Ovary (tissue), 3 donors: ENCODE measurements at regions not wholly inside any gene's neighbourhood (a gene's known extent, or its start where the extent isn't known, plus 50 kb on each side); places are given as distances from the start of the nearest gene placed in this dataset.

Experiments used
- EP300 ChIP-seq: sonication (generic); formaldehyde crosslinking; IDR thresholded peaks from one replicate; pipeline ENCODE4 v1.6.1; 2017; ENCODE audit warnings: antibody characterized with exemption
- POLR2A ChIP-seq: fragments of 450-650 bp; IDR thresholded peaks from one replicate; pipeline ENCODE4 v1.6.1; 2017; ENCODE audit warnings: antibody characterized with exemption, mild to moderate bottlenecking, moderate library complexity
- TF ChIP-seq, protein P1 (sequence below), 3 donors: fragments of 450-650 bp in 2 of 3; fragments of 200-600 bp in 1 of 3; IDR thresholded peaks; one replicate each; pipeline versions ENCODE4 v1.5.1 to v1.8.0; 2016 to 2022; ENCODE audit warnings: antibody characterized with exemption in 3 of 3, mild to moderate bottlenecking in 1 of 3
- donor health status: DM: no; HTN: no; CAD: no.

GRCh38 chr18:6650127-6650507 is 79.4 kb upstream of the ARHGAP28 start:
- TF ChIP-seq, protein P1, sequence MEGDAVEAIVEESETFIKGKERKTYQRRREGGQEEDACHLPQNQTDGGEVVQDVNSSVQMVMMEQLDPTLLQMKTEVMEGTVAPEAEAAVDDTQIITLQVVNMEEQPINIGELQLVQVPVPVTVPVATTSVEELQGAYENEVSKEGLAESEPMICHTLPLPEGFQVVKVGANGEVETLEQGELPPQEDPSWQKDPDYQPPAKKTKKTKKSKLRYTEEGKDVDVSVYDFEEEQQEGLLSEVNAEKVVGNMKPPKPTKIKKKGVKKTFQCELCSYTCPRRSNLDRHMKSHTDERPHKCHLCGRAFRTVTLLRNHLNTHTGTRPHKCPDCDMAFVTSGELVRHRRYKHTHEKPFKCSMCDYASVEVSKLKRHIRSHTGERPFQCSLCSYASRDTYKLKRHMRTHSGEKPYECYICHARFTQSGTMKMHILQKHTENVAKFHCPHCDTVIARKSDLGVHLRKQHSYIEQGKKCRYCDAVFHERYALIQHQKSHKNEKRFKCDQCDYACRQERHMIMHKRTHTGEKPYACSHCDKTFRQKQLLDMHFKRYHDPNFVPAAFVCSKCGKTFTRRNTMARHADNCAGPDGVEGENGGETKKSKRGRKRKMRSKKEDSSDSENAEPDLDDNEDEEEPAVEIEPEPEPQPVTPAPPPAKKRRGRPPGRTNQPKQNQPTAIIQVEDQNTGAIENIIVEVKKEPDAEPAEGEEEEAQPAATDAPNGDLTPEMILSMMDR (IDR thresholded peaks at IDR 0.05), result no peak
- TF ChIP-seq POLR2A (no peak), EP300 (no peak)
